Panc1 (cell line): ENCODE measurements at regions not wholly inside any gene's neighbourhood (a gene's known extent, or its start where the extent isn't known, plus 50 kb on each side); places are given as distances from the start of the nearest gene placed in this dataset.

Source experiments
- CTCF ChIP-seq: fragments of 450-650 bp; IDR thresholded peaks from 2 replicates; pipeline ENCODE4 v1.5.1; 2017; ENCODE audit warnings: mild to moderate bottlenecking
- POLR2AphosphoS5 ChIP-seq: IDR thresholded peaks from 2 replicates; pipeline ENCODE4 v1.6.1; 2012; ENCODE audit warnings: mild to moderate bottlenecking, low read depth, low read length, moderate library complexity
- SIN3A ChIP-seq: IDR thresholded peaks from 2 replicates; pipeline ENCODE4 v1.6.1; 2012; ENCODE audit warnings: low read depth, mild to moderate bottlenecking, low read length, moderate library complexity, borderline replicate concordance; ENCODE audit not compliant: insufficient read depth
- TCF7L2 ChIP-seq: IDR thresholded peaks from 2 replicates; pipeline ENCODE4 v1.6.1; 2011; ENCODE audit warnings: mild to moderate bottlenecking, low read depth, low read length, inconsistent platforms

- no peak for TF ChIP-seq CTCF
- TF ChIP-seq POLR2AphosphoS5, result no peak
- no peak for TF ChIP-seq TCF7L2
- no peak for TF ChIP-seq SIN3A
Observed at GRCh38 chr13:109599901-109600657, 186.3 kb downstream of the IRS2 start.
